Glomerular visceral epithelial cell (primary cell): ENCODE measurements at regions not wholly inside any gene's neighbourhood (a gene's known extent, or its start where the extent isn't known, plus 50 kb on each side); places are given as distances from the start of the nearest gene placed in this dataset.
"Not testable (repeated sequence)": the region's sequence is repeated elsewhere in the genome, so short reads cannot be mapped to it uniquely, and the experiment has no call there.

ENCODE experiments used
- DNase-seq: peaks from one replicate; pipeline ENCODE4 v3.0.0-alpha.2; 2016; ENCODE audit errors: extremely low spot score

DNA sequence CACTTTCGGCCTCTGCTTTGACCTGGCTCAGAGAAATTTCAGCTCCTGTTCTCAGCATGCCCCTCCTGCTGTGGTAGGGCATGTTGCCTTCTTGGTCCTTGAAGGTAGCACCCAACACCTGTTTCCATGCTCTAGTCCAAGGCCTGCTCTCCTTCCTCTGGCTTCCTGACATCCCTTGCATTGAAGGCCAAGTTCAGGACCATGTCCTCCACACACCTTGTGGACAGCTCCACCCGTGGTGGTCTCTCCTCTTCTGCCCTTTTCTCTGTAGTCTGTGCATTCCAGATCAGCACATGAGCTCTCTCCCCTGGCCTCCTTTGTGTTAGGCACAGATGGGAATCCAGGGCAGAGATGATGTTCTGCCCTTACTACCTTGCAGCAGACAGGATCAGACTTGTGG is 225.3 kb downstream of the ADAMTS15 start:
- peak; percentile 18 for DNase-seq

DNA sequence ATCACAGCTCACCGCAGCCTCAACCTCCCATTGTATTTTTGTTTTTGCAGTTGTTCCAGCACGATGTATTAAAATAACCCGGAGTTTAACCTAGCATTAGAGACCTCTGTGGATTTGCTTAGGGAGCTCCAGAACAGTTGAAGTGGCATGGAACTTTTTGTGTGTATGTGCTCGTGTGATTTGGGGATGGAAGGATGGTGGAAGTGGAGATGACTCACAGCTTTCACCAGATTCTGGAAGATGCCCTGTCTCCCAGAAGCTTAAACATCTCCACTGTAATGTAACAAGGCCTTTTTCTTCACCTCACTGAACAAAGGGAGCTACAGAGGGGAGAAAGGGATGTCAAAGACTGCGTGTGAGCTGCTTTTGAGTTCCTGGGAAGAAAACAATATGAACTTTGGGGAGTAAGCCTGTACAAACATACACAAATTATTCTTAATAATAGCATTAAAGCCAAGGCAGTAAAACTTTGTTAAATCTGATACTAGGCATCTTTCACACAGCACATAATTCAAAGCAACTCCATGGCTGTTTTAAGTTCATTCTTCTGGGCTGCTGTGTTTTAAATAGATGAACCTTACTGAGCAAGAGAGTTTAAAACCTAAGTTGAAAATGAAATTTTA is 226.4 kb downstream of the ADAMTS15 start:
- DNase-seq: peak; percentile 31

DNA sequence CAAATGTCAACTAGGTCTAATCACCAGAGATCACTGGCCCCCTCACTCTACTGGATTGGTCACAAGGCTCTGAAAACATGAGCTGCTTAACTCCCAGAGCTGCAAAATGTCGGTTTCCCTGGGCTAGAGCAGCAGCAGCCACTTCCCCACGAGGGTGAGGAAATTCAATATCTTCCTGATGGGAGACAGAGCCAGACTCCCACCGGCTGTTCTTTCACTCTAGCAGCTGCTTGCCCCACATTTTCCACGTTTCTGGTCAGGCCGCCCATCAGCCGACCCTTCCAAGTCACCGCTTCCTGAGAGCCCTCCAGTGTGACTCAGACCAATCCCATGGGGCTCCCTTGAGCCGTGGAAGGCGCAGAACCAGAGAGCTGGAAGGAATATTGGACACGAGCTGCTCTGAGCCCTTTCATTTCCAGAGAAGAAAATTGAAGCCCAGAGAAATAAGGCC is 227.0 kb downstream of the ADAMTS15 start:
- DNase-seq: peak; percentile 38

DNA sequence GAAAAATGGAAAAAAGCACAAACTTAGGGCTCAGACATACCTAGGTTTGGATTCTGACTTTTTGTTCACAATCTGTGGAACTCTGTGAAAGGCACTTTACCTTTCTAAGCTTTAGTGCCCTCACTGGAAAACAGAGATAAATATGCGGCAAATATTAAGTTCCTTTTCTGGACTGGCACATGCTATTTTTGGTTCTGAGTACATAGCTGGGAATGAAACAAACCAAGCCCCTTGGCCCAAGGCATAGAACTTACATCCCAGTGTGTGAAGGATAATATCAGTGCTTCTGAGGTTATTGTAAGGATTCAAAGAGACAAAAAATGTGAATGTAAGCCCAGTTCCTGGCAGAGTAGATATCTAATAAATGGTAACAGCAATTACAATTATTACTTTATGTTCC is 227.5 kb downstream of the ADAMTS15 start:
- no peak for DNase-seq

DNA sequence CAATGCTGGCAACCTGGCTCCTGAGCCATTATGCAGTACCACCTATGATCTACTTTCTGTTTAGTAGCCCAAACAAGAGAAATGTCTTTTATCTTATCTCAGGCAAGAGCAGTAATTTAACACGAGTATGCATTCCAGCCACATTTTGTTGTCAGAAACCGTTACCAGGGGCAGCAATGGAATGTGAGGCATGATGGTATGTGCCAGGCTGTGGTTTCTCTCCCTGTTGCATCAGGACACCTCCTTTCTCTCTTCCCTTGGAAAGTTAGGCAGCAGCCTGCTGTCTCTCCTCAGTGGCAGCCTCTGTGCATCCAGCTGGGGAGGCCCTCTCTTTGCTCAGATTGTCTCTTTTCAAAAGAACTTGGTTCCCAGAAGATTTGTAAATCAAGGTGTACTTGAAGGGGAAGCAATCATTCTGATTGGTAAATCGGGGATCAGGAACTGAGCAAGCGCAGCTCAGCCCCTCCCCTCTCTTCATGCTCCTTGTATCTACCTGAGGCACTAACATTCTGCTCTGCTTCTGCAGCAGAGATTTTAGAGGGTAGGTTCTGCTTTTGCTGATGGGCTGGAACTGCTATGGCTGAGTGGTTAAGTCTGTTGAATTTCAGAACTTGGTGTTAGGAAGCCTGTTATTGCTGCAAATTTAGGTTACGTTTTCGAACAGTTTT is 229.2 kb downstream of the ADAMTS15 start:
- peak; percentile 95 for DNase-seq

DNA sequence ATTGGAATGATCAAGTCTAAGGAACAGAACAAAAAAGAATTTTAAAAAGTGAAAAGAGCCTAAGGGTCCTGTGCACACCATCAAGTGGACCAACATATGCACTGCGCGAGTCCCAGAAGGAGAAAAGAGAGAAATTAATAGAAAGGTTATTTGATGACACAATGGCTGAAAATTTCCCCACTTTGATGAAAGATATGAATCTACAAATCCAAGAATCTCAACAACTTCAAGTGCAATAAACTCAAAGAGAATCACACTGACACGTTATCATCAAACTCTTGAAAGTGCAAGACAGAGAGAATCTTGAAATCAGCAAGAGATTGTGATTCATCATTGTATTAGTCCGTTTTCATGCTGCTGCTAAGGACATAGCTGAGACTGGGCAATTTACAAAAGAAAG is 230.8 kb downstream of the ADAMTS15 start:
- no peak for DNase-seq

DNA sequence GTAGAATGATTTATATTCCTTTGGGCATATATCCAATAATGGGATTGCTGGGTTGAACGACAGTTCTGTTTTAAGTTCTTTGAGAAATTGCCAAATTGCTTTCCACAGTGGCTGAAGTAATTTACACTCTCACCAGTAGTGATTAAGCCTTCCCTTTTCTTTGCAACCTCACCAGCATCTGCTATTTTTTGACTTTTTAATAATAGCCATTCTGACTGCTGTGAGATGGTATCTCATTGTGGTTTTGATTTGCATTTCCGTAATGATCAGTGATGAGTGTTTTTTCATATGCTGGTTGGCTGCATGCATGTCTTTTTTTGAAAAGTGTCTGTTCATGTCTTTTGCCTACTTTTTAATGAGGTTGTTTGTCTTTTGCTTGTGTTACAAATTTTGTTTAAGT is 233.8 kb downstream of the SNX19 start:
- DNase-seq: not testable (repeated sequence)

DNA sequence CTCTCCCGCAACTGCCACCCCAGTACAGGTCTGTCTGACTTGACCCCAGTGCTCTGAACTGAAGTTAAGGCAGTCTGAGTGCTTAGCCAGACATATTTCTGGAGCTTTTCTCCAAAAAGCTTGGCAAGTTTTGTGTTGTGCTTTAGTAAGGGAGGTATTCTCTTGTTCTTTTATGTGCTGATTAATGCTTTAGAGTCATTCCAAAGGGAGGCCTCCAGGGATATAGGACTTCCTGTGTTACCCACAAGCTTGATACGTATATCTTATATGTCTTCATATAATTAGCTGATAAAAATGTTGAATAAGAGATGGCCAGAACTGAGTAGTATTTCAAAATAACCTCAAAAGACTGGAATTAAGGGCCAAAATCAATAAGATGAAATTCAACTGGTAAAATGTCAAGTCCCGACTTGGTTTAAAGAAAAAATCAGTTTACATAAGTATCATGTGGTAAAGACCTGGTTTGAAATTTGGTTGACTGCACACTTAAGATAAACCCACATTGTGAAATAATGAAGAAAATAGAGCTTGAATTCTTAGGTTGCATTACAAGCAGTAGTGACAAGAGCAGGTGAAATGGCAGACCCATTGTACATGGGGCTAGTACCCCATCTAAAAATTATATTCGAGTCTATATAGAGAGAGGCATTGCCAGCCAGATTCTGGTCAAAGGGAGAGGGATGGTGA is 226.9 kb downstream of the SNX19 start:
- DNase-seq: no peak

DNA sequence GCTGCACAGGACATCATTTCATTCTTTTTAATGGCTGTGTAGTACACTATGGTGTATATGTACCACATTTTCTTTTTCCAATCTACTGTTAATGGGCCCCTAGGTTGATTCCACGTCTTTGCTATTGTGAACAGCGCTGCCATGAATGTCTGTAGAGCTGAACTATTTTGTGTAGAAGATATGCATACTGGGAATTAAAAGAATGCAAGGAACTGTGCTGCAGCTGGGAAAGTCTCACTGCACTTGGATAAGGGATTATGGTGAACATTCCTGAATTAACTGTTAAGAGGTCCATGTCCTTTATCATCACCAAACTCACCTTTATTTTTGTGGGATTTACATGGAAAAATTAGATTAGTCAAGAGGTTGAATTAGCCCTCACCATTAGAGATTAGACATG is 224.7 kb downstream of the SNX19 start:
- no peak for DNase-seq

DNA sequence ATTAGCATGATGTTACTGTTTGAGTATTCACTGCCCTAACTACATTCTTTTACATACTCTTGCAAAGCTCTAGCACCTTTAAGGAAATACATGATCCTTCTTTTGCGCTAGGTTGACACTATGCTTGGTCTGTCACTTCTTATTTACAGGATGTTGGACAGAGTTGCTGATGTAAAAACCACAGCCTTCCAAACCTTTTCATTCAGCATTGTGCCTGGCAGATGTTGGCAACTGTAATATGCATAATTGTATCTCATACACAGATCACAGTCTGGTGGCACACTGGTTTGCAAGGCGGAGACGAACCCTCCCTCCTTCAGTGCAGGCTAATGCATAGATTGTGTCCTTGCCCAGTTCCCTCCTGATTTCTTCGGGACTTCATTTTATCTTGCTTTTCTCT is 224.1 kb downstream of the SNX19 start:
- DNase-seq: no peak

DNA sequence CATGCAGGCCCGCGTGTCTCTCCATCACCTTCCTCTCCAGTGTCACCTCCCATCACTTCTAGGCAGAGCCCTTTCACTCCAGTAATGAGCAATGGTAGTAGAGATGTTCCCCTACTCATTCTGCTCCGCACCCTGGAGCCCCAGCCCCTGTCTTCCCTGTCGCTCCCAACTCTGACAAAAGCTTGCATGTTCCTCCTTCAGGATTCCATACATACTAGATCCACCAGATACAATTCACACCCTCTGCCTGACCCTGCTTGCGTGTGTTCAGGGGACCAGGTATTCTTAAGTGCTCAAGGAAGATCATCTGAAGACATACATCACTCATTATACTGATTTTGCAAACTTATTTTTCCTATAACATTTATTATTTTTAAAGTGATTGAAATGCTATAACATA is 222.7 kb downstream of the SNX19 start:
- no peak for DNase-seq

DNA sequence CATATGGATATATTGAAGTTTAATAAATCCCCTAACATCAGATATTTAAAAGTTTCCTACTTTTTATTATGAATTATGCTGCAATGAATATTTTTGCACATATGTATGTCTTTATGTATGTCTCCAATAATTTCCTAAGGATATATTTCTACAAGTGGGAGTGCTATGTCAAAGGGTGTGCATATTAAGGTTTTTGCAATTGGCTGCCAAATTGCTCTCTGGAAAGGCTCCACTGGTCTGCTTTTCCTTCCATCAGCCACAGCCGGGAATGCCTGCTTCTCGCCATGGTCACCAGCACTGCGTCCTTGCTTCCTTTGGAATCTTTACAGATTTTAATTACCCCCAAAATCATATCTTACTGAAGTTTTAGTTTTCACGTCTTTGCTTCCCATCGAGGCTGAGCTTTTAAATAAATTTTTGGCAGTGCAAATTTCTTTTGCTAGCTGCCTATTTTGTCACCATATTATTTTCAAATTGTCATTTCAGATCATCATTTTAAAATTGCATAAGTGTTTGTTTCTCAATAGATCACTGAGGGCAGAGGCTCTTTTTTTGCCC is 221.7 kb downstream of the SNX19 start:
- DNase-seq: no peak

DNA sequence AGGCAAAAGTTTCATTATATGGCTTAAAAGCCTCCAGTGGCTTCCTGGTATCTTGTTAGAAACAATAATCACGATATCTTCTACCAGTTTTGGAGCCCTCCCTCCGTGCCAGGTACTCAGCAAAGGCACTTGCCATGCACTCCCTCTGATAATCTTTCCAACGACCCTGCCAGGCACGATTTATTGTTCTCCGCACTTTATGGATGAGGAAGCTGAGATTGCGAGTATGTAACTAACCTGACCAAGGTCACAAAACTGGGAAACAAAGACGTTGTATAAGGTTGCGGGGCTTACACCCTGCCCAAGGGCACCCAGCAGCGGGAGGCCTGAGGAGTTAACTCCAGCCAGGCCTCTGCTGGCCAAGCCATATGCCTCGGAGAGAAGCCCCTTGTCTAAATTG is 218.1 kb downstream of the SNX19 start:
- DNase-seq: no peak

DNA sequence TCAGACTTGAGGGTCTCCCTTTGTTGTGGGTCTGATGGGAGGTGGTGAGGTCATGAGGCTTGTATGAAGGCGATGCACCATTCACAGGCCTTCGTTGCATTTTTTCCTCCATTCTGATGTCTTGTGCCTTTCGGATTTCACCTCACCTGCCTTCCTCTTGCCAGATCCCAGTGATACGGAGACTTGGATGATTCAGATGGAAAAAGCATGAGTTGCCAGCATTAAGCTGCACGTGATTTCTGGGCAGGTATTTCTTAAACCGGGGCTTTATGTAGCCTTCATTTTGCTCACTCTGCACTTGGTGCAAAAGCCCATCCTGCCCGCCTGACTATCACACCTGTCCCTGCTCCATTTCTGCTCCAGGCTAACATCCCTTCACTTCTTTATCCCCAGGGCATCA is 216.7 kb downstream of the SNX19 start:
- DNase-seq: no peak

DNA sequence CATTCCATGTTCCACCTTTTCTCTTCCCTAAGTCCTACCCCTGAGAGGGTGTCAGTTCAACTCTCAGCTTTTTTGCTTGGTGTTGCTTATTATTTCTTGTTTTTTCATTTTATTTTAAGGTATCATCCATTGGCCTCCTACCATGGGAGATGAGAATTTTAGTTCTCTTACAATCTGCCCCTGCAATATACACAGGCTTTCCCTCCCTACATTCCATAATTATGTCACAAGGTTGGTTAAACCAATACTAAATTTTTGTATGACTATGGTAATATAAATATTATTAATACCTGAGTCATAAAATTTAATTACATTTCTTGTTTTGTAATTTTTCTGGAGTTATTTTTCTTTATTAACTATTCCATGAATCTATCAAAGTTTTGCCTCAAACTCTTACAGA is 216.2 kb downstream of the SNX19 start:
- no peak for DNase-seq

DNA sequence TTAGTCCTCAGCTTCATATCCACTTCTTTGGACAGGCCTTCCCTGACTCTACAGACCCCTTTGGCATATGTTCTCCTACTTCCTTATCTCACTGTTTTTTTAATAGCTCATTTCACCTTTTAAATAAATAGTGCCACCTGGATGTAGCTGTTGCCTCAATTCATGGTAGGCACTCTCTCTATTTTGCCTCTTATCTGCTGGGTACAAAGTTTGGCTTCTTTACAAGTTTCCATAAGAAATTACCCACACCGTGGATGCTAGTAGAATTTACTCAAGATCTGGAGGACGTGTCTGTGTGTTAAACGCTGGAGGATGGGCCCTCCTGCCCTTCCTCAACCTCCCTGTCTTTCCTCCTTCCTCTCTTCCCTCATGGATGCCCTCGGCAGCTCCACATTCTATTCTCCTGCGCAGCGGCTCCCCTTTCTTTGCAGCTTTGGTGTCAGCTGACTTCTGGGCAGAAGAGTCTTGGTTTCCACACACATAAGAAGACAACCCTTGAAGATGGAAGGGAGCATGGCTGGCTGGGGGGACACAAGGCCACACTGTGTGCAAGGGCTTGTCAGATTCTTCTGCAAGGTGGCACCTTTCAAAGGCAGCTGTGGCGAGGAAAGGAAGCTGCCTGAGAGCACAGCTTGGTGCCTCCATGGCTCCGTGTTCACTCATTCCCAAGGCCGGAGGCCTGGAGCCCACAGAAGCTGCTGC is 212.6 kb downstream of the SNX19 start:
- DNase-seq: no peak

DNA sequence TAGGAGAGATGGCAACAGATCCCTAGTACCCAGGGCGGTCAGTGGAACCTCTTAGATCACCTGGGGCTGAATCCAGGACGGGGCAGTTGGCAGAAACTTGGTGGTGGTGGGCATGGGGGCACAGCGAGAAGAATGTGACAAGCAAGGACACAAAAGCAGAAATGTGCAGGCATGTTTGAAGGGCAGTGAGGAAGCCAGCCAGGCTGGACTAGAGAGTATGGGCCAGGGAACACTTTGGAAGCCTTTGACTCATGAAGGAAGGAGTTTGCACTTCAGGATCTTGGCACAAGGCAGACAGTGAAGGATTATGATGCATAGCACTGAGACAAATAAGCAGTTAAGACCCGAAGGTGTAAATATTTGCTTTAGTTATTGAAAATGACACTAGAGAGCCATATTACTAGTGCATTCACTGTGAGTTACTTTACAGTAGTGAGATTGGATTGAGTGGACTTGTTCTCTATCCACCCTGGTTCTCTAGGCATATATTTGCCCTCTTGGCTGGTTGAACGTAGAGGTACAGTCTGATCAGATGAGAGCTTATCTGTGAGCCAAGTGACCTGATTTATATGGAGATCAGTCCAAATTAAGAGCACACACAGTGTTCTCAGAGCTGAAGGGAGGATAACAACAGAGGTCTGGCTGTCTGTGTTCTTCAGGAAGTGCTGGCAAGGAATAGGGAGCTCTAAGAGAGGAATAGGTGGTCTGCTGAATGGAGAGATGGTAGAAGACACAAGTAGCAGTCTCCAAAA is 210.4 kb downstream of the SNX19 start:
- DNase-seq: no peak

DNA sequence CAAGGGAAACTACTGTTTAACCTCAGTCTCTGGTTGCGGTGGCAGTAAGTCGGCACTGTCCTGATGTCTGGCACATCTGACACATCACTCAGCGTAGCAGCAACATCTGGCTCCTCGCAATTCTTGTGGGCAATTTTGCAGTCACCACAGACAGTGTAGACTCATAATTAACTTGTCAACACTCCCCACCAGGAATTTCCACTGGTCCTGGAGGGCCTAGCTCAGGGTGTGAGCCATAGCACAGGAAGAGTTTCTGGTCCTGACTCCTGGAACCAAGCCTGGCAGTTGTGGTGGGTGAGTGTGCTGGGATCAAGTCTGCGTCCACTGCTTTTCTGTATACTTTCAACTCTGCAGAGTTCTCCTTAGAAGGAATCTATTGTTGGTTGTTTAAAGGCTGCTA is 209.7 kb downstream of the SNX19 start:
- DNase-seq: peak; percentile 89

DNA sequence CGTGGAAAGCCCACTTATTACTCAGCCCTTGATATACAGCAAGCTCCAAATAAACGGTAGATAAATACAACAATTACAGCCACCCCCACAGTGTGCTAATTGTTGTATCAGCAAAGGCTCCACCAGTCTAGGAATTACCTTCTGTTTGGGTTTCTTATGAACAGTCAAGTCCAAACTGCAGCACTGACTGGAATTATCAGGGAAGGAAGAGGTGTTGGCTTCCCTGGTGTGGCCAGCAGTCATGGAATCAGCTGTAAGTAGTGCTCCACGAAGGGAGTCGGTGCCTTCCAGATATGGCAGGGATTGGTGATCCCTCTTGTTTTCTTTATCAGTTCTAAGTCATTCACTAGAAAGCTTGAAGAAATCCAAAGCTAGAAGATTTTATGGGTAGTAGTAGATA is 209.1 kb downstream of the SNX19 start:
- no peak for DNase-seq

DNA sequence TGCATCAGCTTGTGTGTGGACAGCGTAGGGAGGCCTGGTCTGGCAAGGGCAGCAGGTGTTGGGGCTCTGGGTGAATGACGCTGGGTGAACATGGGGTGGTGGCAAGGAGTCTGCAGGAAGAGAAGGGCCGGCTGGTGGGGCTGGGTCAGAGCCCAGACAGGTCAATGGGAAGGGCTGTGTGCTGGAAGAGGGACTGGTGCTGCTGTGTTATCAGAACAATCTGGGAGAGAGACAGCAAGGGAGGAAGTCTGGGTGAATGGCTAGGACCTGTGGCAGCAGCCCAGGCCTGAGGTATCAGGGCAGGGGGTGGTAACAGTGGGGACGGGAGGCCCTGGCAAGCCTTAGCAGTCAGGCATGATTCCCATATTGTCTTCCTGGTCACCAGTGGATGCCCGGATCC is 206.7 kb downstream of the SNX19 start:
- no peak for DNase-seq

DNA sequence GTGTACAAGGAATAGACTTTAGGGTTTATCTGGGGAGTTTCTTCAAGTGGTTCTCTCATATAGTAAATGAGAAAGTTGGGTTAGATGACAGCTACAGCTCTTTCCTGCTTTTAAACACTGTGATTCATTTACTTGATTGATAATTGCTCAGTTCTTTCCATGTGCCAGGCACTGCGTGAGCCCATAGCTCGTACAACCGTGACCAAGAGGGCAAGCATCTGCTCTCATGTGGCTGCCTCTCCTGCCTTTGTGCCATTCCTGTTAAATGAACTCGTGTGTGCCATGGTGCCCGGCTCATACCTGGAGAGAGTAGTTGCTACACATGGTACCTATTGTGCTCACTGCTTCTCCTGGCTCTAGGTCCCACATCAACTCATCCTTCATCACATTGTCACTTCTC is 206.3 kb downstream of the SNX19 start:
- peak; percentile 25 for DNase-seq
